H9 (cell line): ENCODE measurements at regions not wholly inside any gene's neighbourhood (a gene's known extent, or its start where the extent isn't known, plus 50 kb on each side); places are given as distances from the start of the nearest gene placed in this dataset.

Experiments
- DNase-seq: peaks from one replicate; pipeline ENCODE4 v3.0.0-alpha.2; 2017
- H2AFZ ChIP-seq: one replicate; pipeline ENCODE4 v1.6.1; 2013; ENCODE audit warnings: mild to moderate bottlenecking, low read length, control low read depth, moderate library complexity
- H2AK5ac ChIP-seq: 2 replicates; pipeline ENCODE4 v1.6.1; 2013; ENCODE audit warnings: low read length, control low read depth, mixed read lengths; ENCODE audit not compliant: insufficient read length
- H2BK120ac ChIP-seq: one replicate; pipeline ENCODE4 v1.6.1; 2013; ENCODE audit warnings: low read depth, mild to moderate bottlenecking, low read length, control low read depth, inconsistent platforms; ENCODE audit not compliant: poor library complexity, severe bottlenecking
- H2BK12ac ChIP-seq: 2 replicates; pipeline ENCODE4 v1.6.1; 2013; ENCODE audit warnings: low read length, control low read depth, mixed read lengths, low read depth; ENCODE audit not compliant: insufficient read length
- H2BK15ac ChIP-seq: 2 replicates; pipeline ENCODE4 v1.6.1; 2013; ENCODE audit warnings: low read depth, low read length, control low read depth
- H2BK20ac ChIP-seq: one replicate; pipeline ENCODE4 v1.6.1; 2013; ENCODE audit warnings: low read depth, mild to moderate bottlenecking, low read length, control low read depth, inconsistent platforms; ENCODE audit not compliant: poor library complexity, severe bottlenecking
- H2BK5ac ChIP-seq: 2 replicates; pipeline ENCODE4 v1.6.1; 2013; ENCODE audit warnings: low read length, control low read depth, mixed read lengths; ENCODE audit not compliant: insufficient read length
- H3K14ac ChIP-seq: 2 replicates; pipeline ENCODE4 v1.6.1; 2013; ENCODE audit warnings: low read length, control low read depth; ENCODE audit not compliant: insufficient read depth
- H3K18ac ChIP-seq: 2 replicates; pipeline ENCODE4 v1.6.1; 2013; ENCODE audit warnings: low read depth, mild to moderate bottlenecking, mixed read lengths, low read length, control low read depth; ENCODE audit not compliant: insufficient read length
- H3K23ac ChIP-seq: 2 replicates; pipeline ENCODE4 v1.6.1; 2013; ENCODE audit warnings: low read length, control low read depth, mixed read lengths, low read depth; ENCODE audit not compliant: insufficient read length
- H3K23me2 ChIP-seq: 2 replicates; pipeline ENCODE4 v1.6.1; 2013; ENCODE audit warnings: low read depth, mild to moderate bottlenecking, mixed read lengths, low read length, control low read depth; ENCODE audit not compliant: insufficient read length, poor library complexity, severe bottlenecking
- H3K27ac ChIP-seq: 2 replicates; pipeline ENCODE4 v1.5.1; 2013; ENCODE audit warnings: low read length, control low read depth, mixed read lengths, low read depth; ENCODE audit not compliant: insufficient read length
- H3K27me3 ChIP-seq: 2 replicates; pipeline ENCODE4 v1.6.1; 2013; ENCODE audit warnings: low read length, control low read depth, inconsistent platforms; ENCODE audit not compliant: insufficient read depth
- H3K4ac ChIP-seq: 2 replicates; pipeline ENCODE4 v1.6.1; 2013; ENCODE audit warnings: low read depth, mild to moderate bottlenecking, control low read depth, inconsistent platforms, low read length, moderate library complexity
- H3K4me1 ChIP-seq: 2 replicates; pipeline ENCODE4 v1.6.1; 2013; ENCODE audit warnings: low read length, control low read depth, inconsistent platforms; ENCODE audit not compliant: insufficient read depth
- H3K4me2 ChIP-seq: 2 replicates; pipeline ENCODE4 v1.6.1; 2013; ENCODE audit warnings: low read length, control low read depth, mixed read lengths; ENCODE audit not compliant: insufficient read length, insufficient read depth
- H3K56ac ChIP-seq: 2 replicates; pipeline ENCODE4 v1.6.1; 2013; ENCODE audit warnings: low read depth, mild to moderate bottlenecking, mixed read lengths, low read length, control low read depth; ENCODE audit not compliant: insufficient read length
- H3K79me1 ChIP-seq: 2 replicates; pipeline ENCODE4 v1.6.1; 2013; ENCODE audit warnings: low read depth, mild to moderate bottlenecking, moderate library complexity, low read length, control low read depth, inconsistent platforms; ENCODE audit not compliant: insufficient read depth, poor library complexity, severe bottlenecking
- H3K79me2 ChIP-seq: 2 replicates; pipeline ENCODE4 v1.6.1; 2013; ENCODE audit warnings: low read length, control low read depth, inconsistent platforms; ENCODE audit not compliant: insufficient read depth
- H3K9ac ChIP-seq: 2 replicates; pipeline ENCODE4 v1.6.1; 2013; ENCODE audit warnings: low read length, control low read depth, mixed read lengths; ENCODE audit not compliant: insufficient read length; ENCODE audit errors: extremely low read depth
- H3K9me3 ChIP-seq: one replicate; pipeline ENCODE4 v1.6.1; 2013; ENCODE audit warnings: low read depth, low read length, inconsistent platforms; ENCODE audit not compliant: control insufficient read depth
- H3T11ph ChIP-seq: one replicate; pipeline ENCODE4 v1.6.1; 2013; ENCODE audit warnings: mild to moderate bottlenecking, low read length, control low read depth, inconsistent platforms
- H4K20me1 ChIP-seq: one replicate; pipeline ENCODE4 v1.6.1; 2013; ENCODE audit not compliant: control insufficient read depth, insufficient read length, insufficient read depth
- H4K5ac ChIP-seq: 2 replicates; pipeline ENCODE4 v1.6.1; 2013; ENCODE audit warnings: low read depth, mild to moderate bottlenecking, mixed read lengths, low read length, control low read depth; ENCODE audit not compliant: insufficient read length
- H4K8ac ChIP-seq: replicated peaks from 2 replicates; pipeline ENCODE4 v1.6.1; 2013; ENCODE audit warnings: low read length, control low read depth, mixed read lengths, low read depth; ENCODE audit not compliant: insufficient read length
- H4K91ac ChIP-seq: 2 replicates; pipeline ENCODE4 v1.6.1; 2013; ENCODE audit warnings: low read depth, mild to moderate bottlenecking, moderate library complexity, mixed read lengths, low read length, control low read depth; ENCODE audit not compliant: insufficient read length
- H3K27ac Mint-ChIP-seq, 3 experiments: 2 replicates in 2 of 3; 3 replicates in 1 of 3; pipeline ENCODE4 v1.8.0; 2020 to 2021; ENCODE audit warnings: mixed read lengths in 3 of 3, mild to moderate bottlenecking in 1 of 3, moderate library complexity in 1 of 3
- H3K27me3 Mint-ChIP-seq: 2 replicates; pipeline ENCODE4 v1.8.0; 2021; ENCODE audit warnings: low read depth, mild to moderate bottlenecking, moderate library complexity, mixed read lengths
- H3K36me3 Mint-ChIP-seq, 3 experiments: 2 replicates in 2 of 3; 3 replicates in 1 of 3; pipeline ENCODE4 v1.8.0; 2020 to 2021; ENCODE audit warnings: low read depth in 3 of 3, mixed read lengths in 3 of 3; ENCODE audit not compliant: insufficient read depth in 1 of 3
- H3K4me1 Mint-ChIP-seq, 2 experiments: 2 replicates each; pipeline ENCODE4 v1.8.0; 2020; ENCODE audit warnings: mixed read lengths in 2 of 2
- H3K4me3 Mint-ChIP-seq, 2 experiments: 2 replicates in 1 of 2; 3 replicates in 1 of 2; pipeline ENCODE4 v1.8.0; 2020 to 2021; ENCODE audit warnings: mild to moderate bottlenecking in 2 of 2, mixed read lengths in 2 of 2, moderate library complexity in 1 of 2
- H3K9me3 Mint-ChIP-seq, 2 experiments: 2 replicates in 1 of 2; 3 replicates in 1 of 2; pipeline ENCODE4 v1.8.0; 2020; ENCODE audit warnings: mild to moderate bottlenecking in 2 of 2, mixed read lengths in 2 of 2, moderate library complexity in 1 of 2
- CTCF ChIP-seq: fragments of 200-600 bp; sonication (generic); conservative IDR thresholded peaks from 3 replicates; pipeline ENCODE4 v1.8.0; 2021; ENCODE audit warnings: antibody characterized with exemption, mild to moderate bottlenecking
- WGBS: extraction: QIAGEN DNeasy Blood & Tissue Kit; methylation state at CpG from one replicate; pipeline ENCODE4 v1.1.7; 2013; ENCODE audit warnings: missing lambda C conversion rate, low lambda C conversion rate, mixed read lengths; ENCODE audit not compliant: insufficient read length; ENCODE audit errors: extremely low coverage; 5-methylcytosine and 5-hydroxymethylcytosine counted together

GRCh38 chr10:28375399-28376354 lies 72.8 kb upstream of the MPP7 start:
- no CpG with 5 or more reads among the region's 10 CpGs for WGBS

More at GRCh38 chr10:28375399-28376354, 72.8 kb upstream of the MPP7 start:
- Histone ChIP-seq H4K8ac (no peak overlapping the region), H3K79me1 (no peaks in the 10 kb centered on the region), H3K4me1 (no peaks in the 10 kb centered on the region), H4K5ac (no peak overlapping the region), H2BK15ac (no peak overlapping the region), H2BK12ac (no peak overlapping the region), H3K79me2 (no peaks in the 10 kb centered on the region), H3K18ac (no peak overlapping the region), H2AFZ (no peak overlapping the region), H3K14ac (no peak overlapping the region), H3K9me3 (no peaks in the 10 kb centered on the region), H3K27ac (no peak overlapping the region), H3K23ac (no peak overlapping the region), H4K91ac (no peak overlapping the region), H3K4me2 (no peak overlapping the region), H2AK5ac (no peak overlapping the region), H2BK20ac (no peak overlapping the region), H3T11ph (no peak overlapping the region), H3K4ac (no peak overlapping the region), H3K27me3 (no peaks in the 10 kb centered on the region), H3K23me2 (no peaks in the 10 kb centered on the region), H2BK5ac (no peak overlapping the region), H3K56ac (no peak overlapping the region), H4K20me1 (no peaks in the 10 kb centered on the region), H3K9ac (no peak overlapping the region), H2BK120ac (no peak overlapping the region)
- no peak for TF ChIP-seq CTCF
- Mint-ChIP-seq H3K27me3 (no peaks in the 10 kb centered on the region; the same call in 1 of the 2 replicates), H3K27ac (no peak overlapping the region; a peak in 1 of 7 replicates), H3K4me3 (no peak overlapping the region), H3K36me3 (no peaks in the 10 kb centered on the region), H3K9me3 (no peaks in the 10 kb centered on the region), H3K4me1 (peaks cover 5 to 11% of the 10 kb centered on the region in 2 experiments; a peak in 3 of 4 replicates)
- no peak for DNase-seq
